ENCODE measurements at regions not wholly inside any gene's neighbourhood (a gene's known extent, or its start where the extent isn't known, plus 50 kb on each side); places are given as distances from the start of the nearest gene placed in this dataset.

DNA sequence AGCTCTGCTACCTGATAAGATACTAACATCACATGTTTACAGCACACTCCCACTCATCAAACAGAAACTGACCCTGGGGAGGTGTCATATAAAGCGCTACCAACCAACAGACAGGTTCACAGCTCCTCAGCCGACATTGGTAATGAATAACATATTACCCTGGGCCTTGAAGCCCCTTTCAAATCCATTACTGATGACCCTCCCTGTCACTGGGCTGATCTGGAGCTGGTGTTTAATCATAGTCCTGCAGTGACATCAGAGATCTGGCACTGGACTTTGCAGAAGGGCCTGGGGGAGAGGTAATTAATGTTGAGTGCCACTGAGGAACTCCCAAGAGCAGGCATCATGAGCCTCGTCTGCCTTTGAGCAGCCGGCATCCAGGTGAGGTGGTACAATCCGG, 306.5 kb upstream of the NFE2L3 start:
- no peak overlapping the region for H3K4me3 ChIP-seq (ENCODE audit: control extremely low read depth in 1 of 5, extremely low read depth in 1 of 5, insufficient read depth in 1 of 5, low read depth in 2 of 5, low read length in 4 of 5)
- no peaks in the 10 kb centered on the region for H3K9me3 Mint-ChIP-seq (ENCODE audit: insufficient read depth)
- no peaks in the 10 kb centered on the region for H3K79me2 ChIP-seq (ENCODE audit: control insufficient read depth, insufficient read depth, low read length)
- intact Hi-C loops (cut with micrococcal nuclease): no loop called here
- H2AFZ ChIP-seq (ENCODE audit: insufficient read depth, low read depth, low read length, poor library complexity, severe bottlenecking): no peak overlapping the region
- no peaks in the 10 kb centered on the region for H3K9me3 ChIP-seq (ENCODE audit: control extremely low read depth in 1 of 3, control insufficient read depth in 2 of 3, insufficient read depth in 1 of 3, low read length in 2 of 3)
- no peak overlapping the region for H3K9ac ChIP-seq (ENCODE audit: low read length)
- ATAC-seq (ENCODE audit: low read depth) (no peak), DNase-seq (no peak)
- H3K4me2 ChIP-seq (replicated peaks; ENCODE audit: low read depth, low read length, poor library complexity, severe bottlenecking): no peak overlapping the region
- H4K20me1 ChIP-seq (ENCODE audit: control insufficient read depth, insufficient read depth, low read length, poor library complexity, severe bottlenecking): no peaks in the 10 kb centered on the region
- no peaks in the 10 kb centered on the region for H3K36me3 ChIP-seq (replicated peaks in 1 of 2; ENCODE audit: control extremely low read depth in 1 of 2, control insufficient read depth in 1 of 2, extremely low read depth in 1 of 2, insufficient read depth in 2 of 2, low read length in 1 of 2)
- H3K27ac ChIP-seq (ENCODE audit: low read length in 2 of 2): no peak overlapping the region
- peaks cover 50% of the 10 kb centered on the region for H3K27me3 Mint-ChIP-seq
- 89% methylated on average over 5 of the region's 5 CpGs for WGBS (ENCODE audit: insufficient coverage)
- no peak for TF ChIP-seq EZH2 (IDR thresholded peaks at IDR 0.05; ENCODE audit: borderline replicate concordance, insufficient read depth, low read depth, low read length, poor library complexity, severe bottlenecking)
- TF ChIP-seq, protein P1, sequence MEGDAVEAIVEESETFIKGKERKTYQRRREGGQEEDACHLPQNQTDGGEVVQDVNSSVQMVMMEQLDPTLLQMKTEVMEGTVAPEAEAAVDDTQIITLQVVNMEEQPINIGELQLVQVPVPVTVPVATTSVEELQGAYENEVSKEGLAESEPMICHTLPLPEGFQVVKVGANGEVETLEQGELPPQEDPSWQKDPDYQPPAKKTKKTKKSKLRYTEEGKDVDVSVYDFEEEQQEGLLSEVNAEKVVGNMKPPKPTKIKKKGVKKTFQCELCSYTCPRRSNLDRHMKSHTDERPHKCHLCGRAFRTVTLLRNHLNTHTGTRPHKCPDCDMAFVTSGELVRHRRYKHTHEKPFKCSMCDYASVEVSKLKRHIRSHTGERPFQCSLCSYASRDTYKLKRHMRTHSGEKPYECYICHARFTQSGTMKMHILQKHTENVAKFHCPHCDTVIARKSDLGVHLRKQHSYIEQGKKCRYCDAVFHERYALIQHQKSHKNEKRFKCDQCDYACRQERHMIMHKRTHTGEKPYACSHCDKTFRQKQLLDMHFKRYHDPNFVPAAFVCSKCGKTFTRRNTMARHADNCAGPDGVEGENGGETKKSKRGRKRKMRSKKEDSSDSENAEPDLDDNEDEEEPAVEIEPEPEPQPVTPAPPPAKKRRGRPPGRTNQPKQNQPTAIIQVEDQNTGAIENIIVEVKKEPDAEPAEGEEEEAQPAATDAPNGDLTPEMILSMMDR (IDR thresholded peaks at IDR 0.05): no peak
- H3K4me1 ChIP-seq (ENCODE audit: control insufficient read depth in 2 of 2, insufficient read depth in 2 of 2, low read length in 2 of 2): no peaks in the 10 kb centered on the region
- peaks cover 0 to 14% (median 9%) of the 10 kb centered on the region in 4 experiments for H3K27me3 ChIP-seq (replicated peaks in 1 of 4; ENCODE audit: control extremely low read depth in 1 of 4, control insufficient read depth in 3 of 4, insufficient read depth in 4 of 4, low read length in 3 of 4)
- H3K4me1 Mint-ChIP-seq: no peaks in the 10 kb centered on the region
- no peak overlapping the region for H3K4me3 Mint-ChIP-seq
- ChIA-PET POLR2A (no interaction called here), CTCF (no interaction called here)
- no peak overlapping the region for H3K27ac Mint-ChIP-seq

DNA sequence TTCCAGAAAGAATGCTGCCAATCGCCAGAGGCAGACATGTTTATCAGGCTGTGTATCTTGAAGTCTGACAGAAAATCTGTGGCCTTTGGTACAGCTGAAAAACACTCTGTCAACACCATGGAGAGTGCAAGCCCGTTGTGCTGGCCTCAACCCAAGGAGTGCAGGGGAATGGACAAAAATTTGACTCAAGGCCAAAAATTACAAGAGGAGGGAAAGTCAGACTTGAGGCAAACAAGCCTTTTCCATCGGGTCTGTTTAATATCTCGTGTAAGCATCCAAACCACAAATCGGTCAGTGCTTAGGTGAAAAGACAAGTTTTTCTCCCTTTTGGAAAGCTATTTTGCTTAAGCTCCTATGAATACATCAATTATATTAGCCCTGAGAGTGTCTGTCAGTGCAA, 305.3 kb upstream of the NFE2L3 start:
- no peak for DNase-seq
- no peak for TF ChIP-seq EZH2 (IDR thresholded peaks at IDR 0.05; ENCODE audit: borderline replicate concordance, insufficient read depth, low read depth, low read length, poor library complexity, severe bottlenecking)
- TF ChIP-seq, protein P1 (IDR thresholded peaks at IDR 0.05): no peak
- Mint-ChIP-seq H3K27ac (no peak overlapping the region), H3K4me1 (peaks cover 4% of the 10 kb centered on the region), H3K4me3 (no peak overlapping the region), H3K27me3 (peaks cover 61% of the 10 kb centered on the region), H3K9me3 (ENCODE audit: insufficient read depth) (no peaks in the 10 kb centered on the region)
- no peaks in the 10 kb centered on the region for H4K20me1 ChIP-seq (ENCODE audit: control insufficient read depth, insufficient read depth, low read length, poor library complexity, severe bottlenecking)
- H2AFZ ChIP-seq (ENCODE audit: insufficient read depth, low read depth, low read length, poor library complexity, severe bottlenecking): no peak overlapping the region
- H3K36me3 ChIP-seq (replicated peaks in 1 of 2; ENCODE audit: control extremely low read depth in 1 of 2, control insufficient read depth in 1 of 2, extremely low read depth in 1 of 2, insufficient read depth in 2 of 2, low read length in 1 of 2): no peaks in the 10 kb centered on the region
- H3K27me3 ChIP-seq (replicated peaks in 1 of 4; ENCODE audit: control extremely low read depth in 1 of 4, control insufficient read depth in 3 of 4, insufficient read depth in 4 of 4, low read length in 3 of 4): peaks cover 0 to 24% (median 17%) of the 10 kb centered on the region in 4 experiments
- CTCF ChIA-PET: interaction anchor here (0.8 to 1.0 kb wide), 2 partner anchors 14 to 214 kb away, joined by 3 read pairs; no protein-coding TSS in a partner anchor
- POLR2A ChIA-PET: no interaction called here
- peaks cover 0 to 3% (median 0%) of the 10 kb centered on the region in 3 donors for H3K9me3 ChIP-seq (ENCODE audit: control extremely low read depth in 1 of 3, control insufficient read depth in 2 of 3, insufficient read depth in 1 of 3, low read length in 2 of 3)
- H3K4me2 ChIP-seq (replicated peaks; ENCODE audit: low read depth, low read length, poor library complexity, severe bottlenecking): no peak overlapping the region
- ATAC-seq (ENCODE audit: low read depth): no peak
- no peak overlapping the region for H3K27ac ChIP-seq (ENCODE audit: low read length in 2 of 2)
- no peak overlapping the region for H3K9ac ChIP-seq (ENCODE audit: low read length)
- H3K79me2 ChIP-seq (ENCODE audit: control insufficient read depth, insufficient read depth, low read length): no peaks in the 10 kb centered on the region
- no peak overlapping the region for H3K4me3 ChIP-seq (ENCODE audit: control extremely low read depth in 1 of 5, extremely low read depth in 1 of 5, insufficient read depth in 1 of 5, low read depth in 2 of 5, low read length in 4 of 5)
- intact Hi-C loops (cut with micrococcal nuclease): no loop called here
- H3K4me1 ChIP-seq (ENCODE audit: control insufficient read depth in 2 of 2, insufficient read depth in 2 of 2, low read length in 2 of 2): peaks cover 1 to 5% of the 10 kb centered on the region in 2 donors
- WGBS (ENCODE audit: insufficient coverage): 71% methylated on average over 2 of the region's 5 CpGs
